KMS-11 (cell line): ENCODE measurements at regions not wholly inside any gene's neighbourhood (a gene's known extent, or its start where the extent isn't known, plus 50 kb on each side); places are given as distances from the start of the nearest gene placed in this dataset.

ENCODE experiments used
- H2AFZ ChIP-seq: fragments of 200-600 bp; sonication (generic); 2 replicates; pipeline ENCODE4 v1.6.1; 2016; ENCODE audit warnings: antibody characterized with exemption, mixed run types, low read depth
- H3K27ac ChIP-seq: fragments of 200-600 bp; sonication (generic); 2 replicates; pipeline ENCODE4 v1.6.1; 2016; ENCODE audit warnings: mild to moderate bottlenecking, mixed run types
- H3K27me3 ChIP-seq: fragments of 200-600 bp; sonication (generic); 2 replicates; pipeline ENCODE4 v1.6.1; 2017; ENCODE audit warnings: mild to moderate bottlenecking, low read depth, mixed run types, moderate library complexity; ENCODE audit not compliant: insufficient read depth
- H3K36me3 ChIP-seq: fragments of 200-600 bp; sonication (generic); 2 replicates; pipeline ENCODE4 v1.6.1; 2017; ENCODE audit warnings: mild to moderate bottlenecking, mixed run types; ENCODE audit not compliant: insufficient read depth
- H3K4me1 ChIP-seq: fragments of 200-600 bp; sonication (generic); 2 replicates; pipeline ENCODE4 v1.6.1; 2016; ENCODE audit warnings: mild to moderate bottlenecking, low read depth, mixed run types; ENCODE audit not compliant: poor library complexity, severe bottlenecking
- H3K4me2 ChIP-seq: fragments of 200-600 bp; sonication (generic); 2 replicates; pipeline ENCODE4 v1.7.0; 2016; ENCODE audit warnings: mild to moderate bottlenecking, mixed run types
- H3K4me3 ChIP-seq: fragments of 200-600 bp; sonication (generic); IDR thresholded peaks from 2 replicates; pipeline ENCODE4 v1.6.1; 2017; ENCODE audit warnings: low read depth, low read length, mixed read lengths; ENCODE audit not compliant: insufficient read depth
- H3K79me2 ChIP-seq: fragments of 200-600 bp; sonication (generic); 2 replicates; pipeline ENCODE4 v1.6.1; 2016; ENCODE audit warnings: low read depth, mixed run types; ENCODE audit not compliant: insufficient read depth
- H3K9ac ChIP-seq: fragments of 200-600 bp; sonication (generic); 2 replicates; pipeline ENCODE4 v1.6.1; 2016; ENCODE audit warnings: mild to moderate bottlenecking, mixed run types
- H4K20me1 ChIP-seq: fragments of 200-600 bp; sonication (generic); 2 replicates; pipeline ENCODE4 v1.6.1; 2016; ENCODE audit warnings: mild to moderate bottlenecking, mixed run types; ENCODE audit not compliant: insufficient read depth
- TF ChIP-seq, protein P1 (sequence below): fragments of 200-600 bp; sonication (generic); conservative IDR thresholded peaks from 2 replicates; pipeline ENCODE4 v1.6.1; 2017; ENCODE audit warnings: low read depth, mild to moderate bottlenecking, antibody characterized with exemption, low read length, moderate library complexity, mixed read lengths

GRCh38 chr7:63925626-63926460 is 72.8 kb upstream of the ZNF722 start:
- Histone ChIP-seq H3K9ac (peak overlapping the region; percentile 67), H2AFZ (peak overlapping the region; percentile 100), H3K79me2 (no peaks in the 10 kb centered on the region)

DNA sequence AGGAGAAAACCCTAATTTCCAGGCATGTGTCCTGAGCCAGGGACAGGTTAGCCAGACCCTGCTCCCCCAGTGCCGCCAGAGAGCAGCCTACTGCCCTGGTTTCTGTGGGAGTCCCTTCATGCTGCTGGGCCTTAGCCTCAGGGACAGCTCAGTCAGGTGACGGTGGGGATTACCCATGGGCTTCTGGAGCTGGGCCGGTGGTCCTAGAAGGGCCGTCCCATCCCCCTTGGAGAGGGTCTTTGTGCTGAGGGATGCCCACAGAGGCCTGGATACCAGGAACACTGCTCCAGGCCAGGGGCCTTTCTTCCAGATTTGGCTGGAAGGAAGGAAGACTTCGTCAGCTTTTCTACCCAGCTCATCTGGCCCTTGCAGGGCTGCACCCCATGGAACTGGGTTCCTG is 71.4 kb upstream of the ZNF722 start:
- H3K36me3 ChIP-seq, result no peaks in the 10 kb centered on the region
- TF ChIP-seq, protein P1, sequence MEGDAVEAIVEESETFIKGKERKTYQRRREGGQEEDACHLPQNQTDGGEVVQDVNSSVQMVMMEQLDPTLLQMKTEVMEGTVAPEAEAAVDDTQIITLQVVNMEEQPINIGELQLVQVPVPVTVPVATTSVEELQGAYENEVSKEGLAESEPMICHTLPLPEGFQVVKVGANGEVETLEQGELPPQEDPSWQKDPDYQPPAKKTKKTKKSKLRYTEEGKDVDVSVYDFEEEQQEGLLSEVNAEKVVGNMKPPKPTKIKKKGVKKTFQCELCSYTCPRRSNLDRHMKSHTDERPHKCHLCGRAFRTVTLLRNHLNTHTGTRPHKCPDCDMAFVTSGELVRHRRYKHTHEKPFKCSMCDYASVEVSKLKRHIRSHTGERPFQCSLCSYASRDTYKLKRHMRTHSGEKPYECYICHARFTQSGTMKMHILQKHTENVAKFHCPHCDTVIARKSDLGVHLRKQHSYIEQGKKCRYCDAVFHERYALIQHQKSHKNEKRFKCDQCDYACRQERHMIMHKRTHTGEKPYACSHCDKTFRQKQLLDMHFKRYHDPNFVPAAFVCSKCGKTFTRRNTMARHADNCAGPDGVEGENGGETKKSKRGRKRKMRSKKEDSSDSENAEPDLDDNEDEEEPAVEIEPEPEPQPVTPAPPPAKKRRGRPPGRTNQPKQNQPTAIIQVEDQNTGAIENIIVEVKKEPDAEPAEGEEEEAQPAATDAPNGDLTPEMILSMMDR, result no peak
- H4K20me1 ChIP-seq, result no peaks in the 10 kb centered on the region
- H3K4me1 ChIP-seq, result no peaks in the 10 kb centered on the region
- no peak overlapping the region for H3K27ac ChIP-seq
- H3K4me3 ChIP-seq, result no peak overlapping the region
- no peaks in the 10 kb centered on the region for H3K79me2 ChIP-seq
- no peak overlapping the region for H3K9ac ChIP-seq
- no peak overlapping the region for H3K4me2 ChIP-seq
- H3K27me3 ChIP-seq, result no peaks in the 10 kb centered on the region
- peak overlapping the region; percentile 100; the same call in 1 of the 2 replicates for H2AFZ ChIP-seq

More at GRCh38 chr7:63925626-63926460, 72.8 kb upstream of the ZNF722 start:
- no peaks in the 10 kb centered on the region for H3K27me3 ChIP-seq
- H3K27ac ChIP-seq, result peak overlapping the region; percentile 83
- H3K4me1 ChIP-seq, result no peaks in the 10 kb centered on the region
- no peaks in the 10 kb centered on the region for H4K20me1 ChIP-seq
- H3K4me2 ChIP-seq, result peak overlapping the region; percentile 57
- no peaks in the 10 kb centered on the region for H3K36me3 ChIP-seq
- no peak overlapping the region for H3K4me3 ChIP-seq
- TF ChIP-seq, protein P1, result no peak

GRCh38 chr7:63931057-63931600 is 67.5 kb upstream of the ZNF722 start:
- TF ChIP-seq, protein P1, result no peak
- H2AFZ ChIP-seq, result no peak overlapping the region
- H3K4me2 ChIP-seq, result no peak overlapping the region
- H3K27ac ChIP-seq, result no peak overlapping the region
- H3K9ac ChIP-seq, result no peak overlapping the region
- no peaks in the 10 kb centered on the region for H3K79me2 ChIP-seq
- H3K36me3 ChIP-seq, result no peaks in the 10 kb centered on the region
- no peaks in the 10 kb centered on the region for H3K4me1 ChIP-seq
- H3K27me3 ChIP-seq, result no peaks in the 10 kb centered on the region
- no peak overlapping the region for H3K4me3 ChIP-seq
- H4K20me1 ChIP-seq, result no peaks in the 10 kb centered on the region

DNA sequence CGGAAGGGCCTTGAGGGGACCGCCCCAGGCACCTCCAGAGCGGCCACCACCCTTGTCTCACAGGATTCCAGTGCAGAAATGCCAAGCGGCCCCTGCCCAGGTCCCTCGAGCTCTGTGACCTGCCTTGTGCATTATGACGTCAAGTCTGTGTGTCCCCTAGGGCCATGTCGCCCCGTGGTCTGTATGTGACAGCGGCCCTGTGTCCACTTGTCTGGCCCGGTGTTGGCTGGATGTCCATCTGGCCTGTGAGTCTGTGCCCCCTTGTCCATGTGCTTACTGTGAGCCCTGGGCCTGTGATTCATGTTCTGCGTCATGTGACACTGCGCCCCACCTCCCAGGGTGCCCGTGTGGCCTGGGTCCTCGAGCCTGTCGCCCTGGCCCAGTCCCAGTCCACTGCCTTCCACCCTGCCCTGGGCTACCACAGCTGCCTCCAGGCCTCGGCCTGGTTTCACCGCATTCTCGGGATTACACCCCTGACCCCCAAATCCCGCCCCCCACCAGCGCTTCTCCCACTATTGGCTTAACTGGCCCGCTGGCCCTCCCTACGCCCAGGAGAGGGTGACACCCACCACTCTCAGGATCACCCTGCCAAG is 66.6 kb upstream of the ZNF722 start:
- H3K9ac ChIP-seq, result no peak overlapping the region
- H2AFZ ChIP-seq, result no peak overlapping the region
- TF ChIP-seq, protein P1, result no peak

More for the DNA sequence above, 66.6 kb upstream of the ZNF722 start:
- Histone ChIP-seq H3K79me2 (no peaks in the 10 kb centered on the region), H3K4me1 (no peaks in the 10 kb centered on the region), H3K4me3 (no peak overlapping the region), H4K20me1 (no peaks in the 10 kb centered on the region), H3K27me3 (no peaks in the 10 kb centered on the region), H3K27ac (no peak overlapping the region), H3K36me3 (no peaks in the 10 kb centered on the region), H3K4me2 (no peak overlapping the region)
